Transverse colon (tissue), 4 donors: ENCODE measurements at regions not wholly inside any gene's neighbourhood (a gene's known extent, or its start where the extent isn't known, plus 50 kb on each side); places are given as distances from the start of the nearest gene placed in this dataset.
"Not testable (repeated sequence)": the region's sequence is repeated elsewhere in the genome, so short reads cannot be mapped to it uniquely, and the experiment has no call there.

Experiments
- DNase-seq: peaks from one replicate; pipeline ENCODE4 v3.0.0-alpha.2; 2019
- H3K27ac ChIP-seq, 4 donors: fragments of 200-600 bp; sonication (generic); 2 replicates each; pipeline ENCODE4 v1.5.1; 2016 to 2018; ENCODE audit warnings: inconsistent platforms in 4 of 4
- H3K27me3 ChIP-seq: fragments of 200-600 bp; sonication (generic); 2 replicates; pipeline ENCODE4 v1.5.1; 2017; ENCODE audit warnings: inconsistent platforms
- H3K36me3 ChIP-seq, 4 donors: fragments of 200-600 bp; sonication (generic); 2 replicates each; pipeline ENCODE4 v1.5.1; 2017 to 2019; ENCODE audit warnings: inconsistent platforms in 4 of 4
- H3K4me1 ChIP-seq, 4 donors: fragments of 200-600 bp; sonication (generic); 2 replicates each; pipeline ENCODE4 v1.5.1; 2017 to 2020; ENCODE audit warnings: inconsistent platforms in 4 of 4
- H3K4me3 ChIP-seq, 4 donors: fragments of 200-600 bp; sonication (generic); 1 replicate in 1 of 4; 2 replicates in 3 of 4; pipeline versions ENCODE4 v1.5.1 to v1.6.1; 2017 to 2019; ENCODE audit warnings: inconsistent platforms in 4 of 4
- H3K9me3 ChIP-seq, 2 donors: fragments of 200-600 bp; sonication (generic); 2 replicates each; pipeline ENCODE4 v1.5.1; 2017 to 2019; ENCODE audit warnings: inconsistent platforms in 2 of 2
- CTCF ChIP-seq, 5 experiments: fragments of 200-600 bp in 3 of 5; fragments of 450-650 bp in 2 of 5; sonication (generic) in 3 of 5; IDR thresholded peaks; 1 replicate in 2 of 5; 2 replicates in 3 of 5; pipeline ENCODE4 v1.5.1; 2016 to 2017; ENCODE audit warnings: antibody characterized with exemption in 5 of 5, inconsistent platforms in 3 of 5, mild to moderate bottlenecking in 2 of 5, moderate library complexity in 1 of 5
- EP300 ChIP-seq: sonication (generic); formaldehyde crosslinking; IDR thresholded peaks from one replicate; pipeline ENCODE4 v1.6.1; 2017; ENCODE audit warnings: antibody characterized with exemption, low read depth
- POLR2A ChIP-seq: fragments of 450-650 bp; IDR thresholded peaks from one replicate; pipeline ENCODE4 v1.6.1; 2016; ENCODE audit warnings: antibody characterized with exemption, mild to moderate bottlenecking, moderate library complexity
- POLR2AphosphoS5 ChIP-seq, 3 donors: sonication (generic); formaldehyde crosslinking; IDR thresholded peaks; one replicate each; pipeline ENCODE4 v1.6.1; 2016; ENCODE audit warnings: antibody characterized with exemption in 3 of 3
- WGBS, 2 donors: methylation state at CpG; one replicate each; pipeline ENCODE4 v1.1.5; 2018; ENCODE audit warnings: low coverage in 1 of 2; 5-methylcytosine and 5-hydroxymethylcytosine counted together
- in situ Hi-C, 4 donors: fragments of 200-750 bp; cut with MboI; loops; one replicate each; pipeline versions ENCODE4 v1.15.0 to v1.15.1; 2017; ENCODE audit warnings: low sequenced_read_pairs in 3 of 4, low pct_ligation_motif_present in 1 of 4, low pct_unique_long_range_greater_than_20kb in 1 of 4
- intact Hi-C: fragments of 100-400 bp; cut with DNase I; formaldehyde crosslinking; loops from one replicate; pipeline ENCODE4 v1.15.1; 2023; ENCODE audit warnings: low total_unique reads

- H3K4me3 ChIP-seq = no peak overlapping the region
- TF ChIP-seq POLR2AphosphoS5 (IDR thresholded peaks at IDR 0.05) (no peak), CTCF (IDR thresholded peaks at IDR 0.05) (no peak), POLR2A (no peak), EP300 (no peak)
- no peaks in the 10 kb centered on the region for H3K27me3 ChIP-seq
- no peak overlapping the region for H3K27ac ChIP-seq
- H3K36me3 ChIP-seq = no peaks in the 10 kb centered on the region
- DNase-seq = no peak
- WGBS, 2 donors = 88 to 100% methylated on average over 1 of the region's 1 CpG
- H3K4me1 ChIP-seq = no peaks in the 10 kb centered on the region
- H3K9me3 ChIP-seq = no peaks in the 10 kb centered on the region
- in situ Hi-C loops = loop anchor here in 1 of 4 donors (25.0 kb wide), 1 partner anchor 347 kb away; no protein-coding TSS in a partner anchor
- intact Hi-C loops = no loop called here
Measured at GRCh38 chr5:112534067-112534583, 115.0 kb upstream of the EPB41L4A start.

- WGBS, 2 donors = 74 to 77% methylated on average over 4 of the region's 4 CpGs
- intact Hi-C loops (no loop called here), in situ Hi-C loops (loop anchor here in 1 of 4 donors (25.0 kb wide), 1 partner anchor 347 kb away; no protein-coding TSS in a partner anchor)
- Histone ChIP-seq H3K9me3 (no peaks in the 10 kb centered on the region), H3K27me3 (no peaks in the 10 kb centered on the region), H3K27ac (no peak overlapping the region), H3K4me1 (no peaks in the 10 kb centered on the region), H3K36me3 (no peaks in the 10 kb centered on the region), H3K4me3 (no peak overlapping the region)
- TF ChIP-seq CTCF (IDR thresholded peaks at IDR 0.05) (no peak), POLR2AphosphoS5 (IDR thresholded peaks at IDR 0.05) (no peak), POLR2A (no peak), EP300 (no peak)
- DNase-seq = no peak
Measured at GRCh38 chr5:112534611-112535255, 115.7 kb upstream of the EPB41L4A start.

DNA sequence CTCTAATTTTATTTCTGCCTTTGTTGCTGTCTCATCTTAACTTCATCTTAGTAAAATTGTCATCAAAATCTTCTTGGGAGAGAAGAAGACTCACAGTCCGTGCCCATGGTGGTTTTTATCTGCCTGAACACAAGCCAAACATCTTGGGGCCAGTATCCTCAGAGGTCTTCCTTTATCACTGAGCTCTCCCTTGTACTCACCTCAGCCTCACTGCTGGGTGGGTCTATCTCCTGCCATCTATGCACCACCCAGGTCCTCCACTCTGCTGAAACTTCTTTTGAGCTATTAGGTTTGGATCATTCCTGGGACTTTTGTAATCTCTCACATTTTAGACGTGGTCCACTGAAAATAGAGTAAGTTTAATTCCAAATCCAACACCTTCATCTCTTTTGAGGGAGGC is 116.3 kb upstream of the EPB41L4A start:
- intact Hi-C loops (no loop called here), in situ Hi-C loops (loop anchor here in 1 of 4 donors (25.0 kb wide), 1 partner anchor 348 kb away; no protein-coding TSS in a partner anchor)
- Histone ChIP-seq H3K27me3 (no peaks in the 10 kb centered on the region), H3K9me3 (no peaks in the 10 kb centered on the region), H3K4me1 (no peaks in the 10 kb centered on the region), H3K27ac (no peak overlapping the region), H3K36me3 (no peaks in the 10 kb centered on the region), H3K4me3 (no peak overlapping the region)
- TF ChIP-seq EP300 (no peak), POLR2AphosphoS5 (IDR thresholded peaks at IDR 0.05) (no peak), POLR2A (no peak), CTCF (IDR thresholded peaks at IDR 0.05) (no peak)
- no peak for DNase-seq
- 67 to 76% methylated on average over 2 of the region's 2 CpGs for WGBS, 2 donors

DNA sequence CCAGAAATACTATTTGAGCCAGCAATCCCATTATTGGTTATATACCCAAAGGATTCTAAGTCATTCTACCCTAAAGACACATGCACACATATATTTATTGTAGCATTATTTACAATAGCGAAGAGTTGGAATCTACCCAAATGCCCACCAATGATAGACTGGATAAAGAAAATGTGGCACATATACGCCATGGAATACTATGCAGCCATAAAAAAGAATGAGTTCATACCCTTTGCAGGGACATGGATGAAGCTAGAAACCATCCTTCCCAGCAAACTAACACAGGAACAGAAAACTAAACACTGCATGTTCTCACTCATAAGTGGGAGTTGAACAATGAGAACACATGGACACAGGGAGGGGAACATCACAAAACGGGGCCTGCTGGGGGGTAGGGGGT is 125.5 kb upstream of the EPB41L4A start:
- H3K36me3 ChIP-seq, H3K4me3 ChIP-seq, H3K9me3 ChIP-seq, intact Hi-C loops, H3K4me1 ChIP-seq, DNase-seq, H3K27me3 ChIP-seq, H3K27ac ChIP-seq: not testable (repeated sequence)
- in situ Hi-C loops = loop anchor here in 1 of 4 donors (25.0 kb wide), 1 partner anchor 357 kb away; no protein-coding TSS in a partner anchor
- 56 to 79% methylated on average over 3 of the region's 3 CpGs for WGBS, 2 donors
